ENCODE measurements at regions not wholly inside any gene's neighbourhood (a gene's known extent, or its start where the extent isn't known, plus 50 kb on each side); places are given as distances from the start of the nearest gene placed in this dataset.

- H3K27me3 Mint-ChIP-seq (ENCODE audit: insufficient read depth), result no peaks in the 10 kb centered on the region
- no peaks in the 10 kb centered on the region for H3K36me3 Mint-ChIP-seq (ENCODE audit: low read depth)
- Histone ChIP-seq H3K9ac (ENCODE audit: extremely low read depth, low read length, poor library complexity, severe bottlenecking) (no peak overlapping the region), H3K27me3 (ENCODE audit: control insufficient read depth, insufficient read depth, low read length, poor library complexity, severe bottlenecking) (no peaks in the 10 kb centered on the region), H3K4me3 (ENCODE audit: low read length) (no peak overlapping the region), H3K9me3 (ENCODE audit: control insufficient read depth, low read length) (no peaks in the 10 kb centered on the region), H3K27ac (ENCODE audit: low read depth, low read length) (no peak overlapping the region), H3K4me1 (ENCODE audit: control insufficient read depth, insufficient read depth, low read length) (peaks cover 4% of the 10 kb centered on the region), H3K36me3 (ENCODE audit: control insufficient read depth, insufficient read depth, low read length) (no peaks in the 10 kb centered on the region)
- DNase-seq, result no peak
- peaks cover 7% of the 10 kb centered on the region for H3K4me1 Mint-ChIP-seq
- H3K9me3 Mint-ChIP-seq, result peaks cover 46% of the 10 kb centered on the region
- no peak for TF ChIP-seq CTCF (conservative IDR thresholded peaks at IDR 0.05)
- H3K27ac Mint-ChIP-seq, result no peak overlapping the region
- H3K4me3 Mint-ChIP-seq, result no peak overlapping the region
- 88 to 89% methylated on average over 1 to 8 of the region's 8 CpGs for WGBS, 2 experiments (ENCODE audit: insufficient coverage in 1 of 2, insufficient read length in 1 of 2)
Measured at GRCh38 chrX:39398215-39398962, 597.1 kb downstream of the MID1IP1 start.

- Histone ChIP-seq H3K27ac (ENCODE audit: low read depth, low read length) (no peak overlapping the region), H3K27me3 (ENCODE audit: control insufficient read depth, insufficient read depth, low read length, poor library complexity, severe bottlenecking) (no peaks in the 10 kb centered on the region), H3K36me3 (ENCODE audit: control insufficient read depth, insufficient read depth, low read length) (no peaks in the 10 kb centered on the region), H3K9ac (ENCODE audit: extremely low read depth, low read length, poor library complexity, severe bottlenecking) (no peak overlapping the region), H3K4me3 (ENCODE audit: low read length) (no peak overlapping the region), H3K4me1 (ENCODE audit: control insufficient read depth, insufficient read depth, low read length) (peaks cover 4% of the 10 kb centered on the region), H3K9me3 (ENCODE audit: control insufficient read depth, low read length) (no peaks in the 10 kb centered on the region)
- 95% methylated on average over 2 of the region's 2 CpGs; no CpG with 5 or more reads in 1 of the 2 experiments for WGBS, 2 experiments (ENCODE audit: insufficient coverage in 1 of 2, insufficient read length in 1 of 2)
- Mint-ChIP-seq H3K9me3 (peaks cover 43% of the 10 kb centered on the region), H3K36me3 (ENCODE audit: low read depth) (no peaks in the 10 kb centered on the region), H3K27me3 (ENCODE audit: insufficient read depth) (no peaks in the 10 kb centered on the region), H3K4me1 (peaks cover 7% of the 10 kb centered on the region), H3K27ac (no peak overlapping the region), H3K4me3 (no peak overlapping the region)
- no peak for DNase-seq
- TF ChIP-seq CTCF (conservative IDR thresholded peaks at IDR 0.05), result no peak
Measured at GRCh38 chrX:39398963-39399261, 597.7 kb downstream of the MID1IP1 start.

GRCh38 chrX:39399387-39399786, 598.1 kb downstream of the MID1IP1 start:
- no peak overlapping the region for H3K4me3 Mint-ChIP-seq
- H3K9ac ChIP-seq (ENCODE audit: extremely low read depth, low read length, poor library complexity, severe bottlenecking), result no peak overlapping the region
- no peak for TF ChIP-seq CTCF (conservative IDR thresholded peaks at IDR 0.05)
- peaks cover 7% of the 10 kb centered on the region for H3K4me1 Mint-ChIP-seq
- H3K27ac Mint-ChIP-seq, result no peak overlapping the region
- H3K36me3 ChIP-seq (ENCODE audit: control insufficient read depth, insufficient read depth, low read length), result no peaks in the 10 kb centered on the region
- no peaks in the 10 kb centered on the region for H3K27me3 Mint-ChIP-seq (ENCODE audit: insufficient read depth)
- DNase-seq, result no peak
- no peak overlapping the region for H3K27ac ChIP-seq (ENCODE audit: low read depth, low read length)
- no peak overlapping the region for H3K4me3 ChIP-seq (ENCODE audit: low read length)
- H3K36me3 Mint-ChIP-seq (ENCODE audit: low read depth), result no peaks in the 10 kb centered on the region
- no peaks in the 10 kb centered on the region for H3K27me3 ChIP-seq (ENCODE audit: control insufficient read depth, insufficient read depth, low read length, poor library complexity, severe bottlenecking)
- 17 to 69% methylated on average over 1 to 3 of the region's 3 CpGs for WGBS, 2 experiments (ENCODE audit: insufficient coverage in 1 of 2, insufficient read length in 1 of 2)
- H3K9me3 ChIP-seq (ENCODE audit: control insufficient read depth, low read length), result no peaks in the 10 kb centered on the region
- peaks cover 4% of the 10 kb centered on the region for H3K4me1 ChIP-seq (ENCODE audit: control insufficient read depth, insufficient read depth, low read length)
- peaks cover 43% of the 10 kb centered on the region for H3K9me3 Mint-ChIP-seq

Data from endodermal cell (in vitro differentiated cells).